Activated CD8-positive, alpha-beta memory T cell treated with anti-CD3 and anti-CD28 coated beads, Interleukin-2, amount 50 U/mL, for 48 hours (primary cell): ENCODE measurements at regions not wholly inside any gene's neighbourhood (a gene's known extent, or its start where the extent isn't known, plus 50 kb on each side); places are given as distances from the start of the nearest gene placed in this dataset.

Experiments used
- DNase-seq: peaks from one replicate; pipeline ENCODE4 v3.0.0-alpha.2; 2020

- no peak for DNase-seq
Measured at GRCh38 chr7:18370633-18371032, 124.9 kb upstream of the HDAC9 start.

- DNase-seq, result no peak
Measured at GRCh38 chr7:18378989-18379605, 116.5 kb upstream of the HDAC9 start.

GRCh38 chr7:18384491-18385143 lies 110.9 kb upstream of the HDAC9 start:
- DNase-seq, result no peak

- no peak for DNase-seq
Measured at GRCh38 chr7:18386607-18387006, 108.9 kb upstream of the HDAC9 start.

- no peak for DNase-seq
Measured at GRCh38 chr7:18387191-18387735, 108.3 kb upstream of the HDAC9 start.

- no peak for DNase-seq
Measured at GRCh38 chr7:18390535-18390907, 105.0 kb upstream of the HDAC9 start.

- no peak for DNase-seq
Measured at GRCh38 chr7:18393465-18394118, 102.0 kb upstream of the HDAC9 start.

- DNase-seq, result no peak
Measured at GRCh38 chr7:18395868-18396267, 99.7 kb upstream of the HDAC9 start.

- no peak for DNase-seq
Measured at GRCh38 chr7:18396953-18397352, 98.6 kb upstream of the HDAC9 start.

GRCh38 chr7:18399436-18400235 lies 95.9 kb upstream of the HDAC9 start:
- no peak for DNase-seq

GRCh38 chr7:18400275-18400674 lies 95.3 kb upstream of the HDAC9 start:
- no peak for DNase-seq

GRCh38 chr7:18400726-18401125 lies 94.8 kb upstream of the HDAC9 start:
- no peak for DNase-seq

- no peak for DNase-seq
Measured at GRCh38 chr7:18401757-18402156, 93.8 kb upstream of the HDAC9 start.

GRCh38 chr7:18402488-18403183 lies 92.9 kb upstream of the HDAC9 start:
- DNase-seq, result no peak

GRCh38 chr7:18405726-18406125 lies 89.8 kb upstream of the HDAC9 start:
- no peak for DNase-seq

GRCh38 chr7:18407385-18407784 lies 88.2 kb upstream of the HDAC9 start:
- no peak for DNase-seq

GRCh38 chr7:18408461-18408860 lies 87.1 kb upstream of the HDAC9 start:
- no peak for DNase-seq

- DNase-seq, result no peak
Measured at GRCh38 chr7:18408868-18409267, 86.7 kb upstream of the HDAC9 start.

- no peak for DNase-seq
Measured at GRCh38 chr7:18413447-18413846, 82.1 kb upstream of the HDAC9 start.

GRCh38 chr7:18414885-18415284 lies 80.7 kb upstream of the HDAC9 start:
- DNase-seq, result no peak

- DNase-seq, result no peak
Measured at GRCh38 chr7:18416988-18417387, 78.6 kb upstream of the HDAC9 start.

- no peak for DNase-seq
Measured at GRCh38 chr7:18419456-18419855, 76.1 kb upstream of the HDAC9 start.

- DNase-seq, result no peak
Measured at GRCh38 chr7:18420108-18420507, 75.4 kb upstream of the HDAC9 start.
